Nephron progenitor cell (in vitro differentiated cells): ENCODE measurements at regions not wholly inside any gene's neighbourhood (a gene's known extent, or its start where the extent isn't known, plus 50 kb on each side); places are given as distances from the start of the nearest gene placed in this dataset.

Experiments used
- DNase-seq: peaks from one replicate; pipeline ENCODE4 v3.0.0; 2021
- H3K27ac Mint-ChIP-seq: 2 replicates; pipeline ENCODE4 v1.8.0; 2021; ENCODE audit warnings: mild to moderate bottlenecking, moderate library complexity, mixed read lengths
- H3K27me3 Mint-ChIP-seq: 2 replicates; pipeline ENCODE4 v1.8.0; 2021; ENCODE audit warnings: mild to moderate bottlenecking, low read depth, mixed read lengths; ENCODE audit not compliant: poor library complexity
- H3K36me3 Mint-ChIP-seq: 2 replicates; pipeline ENCODE4 v1.8.0; 2021; ENCODE audit warnings: low read depth, mixed read lengths
- H3K4me1 Mint-ChIP-seq: 2 replicates; pipeline ENCODE4 v1.8.0; 2021; ENCODE audit warnings: mixed read lengths
- H3K4me3 Mint-ChIP-seq: 2 replicates; pipeline ENCODE4 v1.8.0; 2021; ENCODE audit warnings: mild to moderate bottlenecking, moderate library complexity, mixed read lengths
- H3K9me3 Mint-ChIP-seq: 2 replicates; pipeline ENCODE4 v1.8.0; 2021; ENCODE audit warnings: mild to moderate bottlenecking, moderate library complexity, mixed read lengths
- CTCF ChIP-seq: fragments of 200-600 bp; sonication (generic); IDR thresholded peaks from 2 replicates; pipeline ENCODE4 v1.5.0; 2021; ENCODE audit warnings: antibody characterized with exemption

GRCh38 chr5:124130816-124131215 is 615.6 kb downstream of the ZNF608 start:
- Mint-ChIP-seq H3K4me3 (no peak overlapping the region), H3K27me3 (no peaks in the 10 kb centered on the region), H3K36me3 (no peaks in the 10 kb centered on the region), H3K4me1 (peaks cover 58% of the 10 kb centered on the region), H3K9me3 (no peaks in the 10 kb centered on the region), H3K27ac (no peak overlapping the region)
- no peak for TF ChIP-seq CTCF
- no peak for DNase-seq

DNA sequence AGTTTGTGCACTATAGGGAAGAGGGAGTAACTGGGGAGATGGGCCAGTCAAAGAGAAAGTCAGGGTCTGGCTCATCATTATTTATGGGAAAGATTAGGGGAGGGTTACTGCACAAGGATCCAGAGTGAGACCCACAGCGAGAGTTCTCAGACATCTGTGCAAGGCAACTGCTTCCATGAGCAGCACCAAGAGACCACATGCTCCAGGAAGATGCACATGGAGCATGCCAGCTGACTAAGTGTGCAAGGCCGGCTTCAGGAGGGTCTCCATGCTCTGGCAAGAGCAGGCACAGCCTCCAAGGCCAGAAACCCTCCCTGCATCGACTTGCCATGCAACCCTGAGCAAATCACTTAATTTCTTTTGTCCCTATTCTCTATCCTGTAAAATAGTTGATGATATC is 616.9 kb downstream of the CSNK1G3 start:
- no peaks in the 10 kb centered on the region for H3K9me3 Mint-ChIP-seq
- no peaks in the 10 kb centered on the region for H3K36me3 Mint-ChIP-seq
- H3K4me1 Mint-ChIP-seq, result peaks cover 75% of the 10 kb centered on the region
- no peak overlapping the region for H3K4me3 Mint-ChIP-seq
- DNase-seq, result no peak
- H3K27me3 Mint-ChIP-seq, result no peaks in the 10 kb centered on the region
- no peak overlapping the region for H3K27ac Mint-ChIP-seq
- TF ChIP-seq CTCF, result no peak

DNA sequence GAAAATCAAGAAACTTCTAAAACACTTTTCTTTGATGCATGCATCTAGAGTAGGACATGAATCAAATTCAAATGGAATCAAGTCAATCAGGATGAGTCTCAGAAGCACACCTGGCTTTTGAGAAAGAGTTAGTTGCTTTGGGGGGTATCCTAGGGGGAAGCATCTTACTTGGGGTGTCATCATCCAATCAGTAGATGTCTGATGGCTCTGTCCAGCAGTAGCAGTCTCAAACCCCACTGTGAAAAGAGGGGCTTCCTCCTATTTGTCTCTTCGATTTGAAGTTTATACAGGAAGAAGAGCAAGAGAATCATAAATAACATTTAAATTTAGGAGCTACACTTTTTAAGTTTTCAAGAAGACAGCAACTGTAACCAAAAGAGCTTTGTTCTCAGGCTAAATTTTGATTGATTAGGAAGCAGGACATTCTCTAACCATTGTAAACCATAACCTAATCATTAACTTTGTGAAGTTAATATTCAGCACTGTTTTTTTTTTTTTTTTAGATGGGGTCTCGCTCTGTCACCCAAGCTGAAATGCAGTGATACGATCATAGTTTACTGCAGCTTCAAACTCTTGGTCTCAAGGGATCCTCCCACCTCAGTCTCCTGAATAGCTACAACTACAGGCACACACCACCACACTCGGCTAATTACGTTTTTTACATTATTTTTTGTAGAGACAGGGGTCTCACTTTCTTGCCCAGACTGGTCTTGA is 614.7 kb downstream of the CSNK1G3 start:
- TF ChIP-seq CTCF, result no peak
- peaks cover 64% of the 10 kb centered on the region for H3K4me1 Mint-ChIP-seq
- H3K4me3 Mint-ChIP-seq, result no peak overlapping the region
- H3K27ac Mint-ChIP-seq, result peak overlapping the region; percentile 64
- H3K9me3 Mint-ChIP-seq, result peaks cover 5% of the 10 kb centered on the region
- no peaks in the 10 kb centered on the region for H3K27me3 Mint-ChIP-seq
- no peak for DNase-seq
- H3K36me3 Mint-ChIP-seq, result no peaks in the 10 kb centered on the region

GRCh38 chr5:124124711-124125229 is 612.8 kb downstream of the CSNK1G3 start:
- peaks cover 15% of the 10 kb centered on the region for H3K36me3 Mint-ChIP-seq
- peaks cover 20% of the 10 kb centered on the region for H3K9me3 Mint-ChIP-seq
- no peak for DNase-seq
- H3K27ac Mint-ChIP-seq, result no peak overlapping the region
- TF ChIP-seq CTCF, result no peak
- peaks cover 4% of the 10 kb centered on the region for H3K27me3 Mint-ChIP-seq
- H3K4me3 Mint-ChIP-seq, result no peak overlapping the region
- H3K4me1 Mint-ChIP-seq, result peaks cover 50% of the 10 kb centered on the region

- Mint-ChIP-seq H3K4me1 (peaks cover 23% of the 10 kb centered on the region), H3K36me3 (peaks cover 15% of the 10 kb centered on the region), H3K27me3 (peaks cover 4% of the 10 kb centered on the region), H3K4me3 (no peak overlapping the region), H3K27ac (no peak overlapping the region), H3K9me3 (peaks cover 27% of the 10 kb centered on the region)
- TF ChIP-seq CTCF, result no peak
- DNase-seq, result no peak
Observed at GRCh38 chr5:124121198-124121597, 609.2 kb downstream of the CSNK1G3 start.

GRCh38 chr5:124114911-124115310 is 602.9 kb downstream of the CSNK1G3 start:
- peaks cover 4% of the 10 kb centered on the region for H3K4me1 Mint-ChIP-seq
- peaks cover 3% of the 10 kb centered on the region for H3K27me3 Mint-ChIP-seq
- H3K36me3 Mint-ChIP-seq, result no peaks in the 10 kb centered on the region
- no peak overlapping the region for H3K27ac Mint-ChIP-seq
- TF ChIP-seq CTCF, result no peak
- DNase-seq, result no peak
- H3K9me3 Mint-ChIP-seq, result peaks cover 8% of the 10 kb centered on the region
- no peak overlapping the region for H3K4me3 Mint-ChIP-seq
